Stimulated activated naive CD8-positive, alpha-beta T cell treated with anti-CD3 and anti-CD28 coated beads, Interleukin-15, amount 100 ng/mL, for 72 hours (primary cell): ENCODE measurements at regions not wholly inside any gene's neighbourhood (a gene's known extent, or its start where the extent isn't known, plus 50 kb on each side); places are given as distances from the start of the nearest gene placed in this dataset.

ENCODE experiments used
- ATAC-seq: fragments of 150-1000 bp; cut with Tn5 transposase; 2 replicates; pipeline ENCODE4 v1.10.0; 2021; ENCODE audit warnings: mild to moderate bottlenecking, moderate library complexity
- DNase-seq, 2 donors: peaks; one replicate each; pipeline ENCODE4 v3.0.0; 2021 to 2022
- H3K27ac Mint-ChIP-seq, 2 donors: one replicate each; pipeline ENCODE4 v1.8.0; 2022; ENCODE audit warnings: mild to moderate bottlenecking in 2 of 2, mixed read lengths in 2 of 2, moderate library complexity in 2 of 2
- H3K27me3 Mint-ChIP-seq: one replicate; pipeline ENCODE4 v1.8.0; 2022; ENCODE audit warnings: mixed read lengths
- H3K4me1 Mint-ChIP-seq: one replicate; pipeline ENCODE4 v1.8.0; 2022; ENCODE audit warnings: mild to moderate bottlenecking, mixed read lengths
- H3K4me3 Mint-ChIP-seq, 2 donors: one replicate each; pipeline ENCODE4 v1.8.0; 2022; ENCODE audit warnings: mild to moderate bottlenecking in 2 of 2, mixed read lengths in 2 of 2, moderate library complexity in 1 of 2
- H3K9me3 Mint-ChIP-seq, 2 donors: one replicate each; pipeline ENCODE4 v1.8.0; 2022; ENCODE audit warnings: mixed read lengths in 2 of 2

DNA sequence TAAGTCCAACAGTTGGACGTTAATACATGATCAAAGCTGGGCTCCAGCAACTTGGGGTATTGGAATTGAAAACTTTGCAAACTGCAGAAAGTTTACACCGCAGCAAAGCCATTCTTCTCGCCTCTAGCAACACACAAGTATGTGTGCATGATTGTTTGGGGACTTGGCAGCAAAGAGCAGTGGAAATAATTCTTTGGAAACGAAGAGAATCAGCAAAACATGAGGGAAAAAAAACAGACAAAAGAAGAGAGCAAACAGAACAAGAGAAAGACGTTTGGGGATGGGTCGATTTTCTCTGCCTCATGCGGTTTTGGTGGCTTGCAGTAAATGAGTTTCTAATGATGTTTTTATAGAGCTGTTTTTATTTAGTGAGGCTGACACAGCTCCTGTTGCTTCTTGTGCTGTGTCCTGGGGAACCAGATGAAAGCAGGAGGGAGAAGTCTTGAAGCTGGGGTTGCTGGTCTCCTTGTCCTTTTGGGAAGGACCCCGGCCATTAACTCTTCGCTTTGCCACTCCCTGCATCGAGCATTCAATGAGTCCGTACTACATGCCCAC is 502.9 kb downstream of the GRIN2A start:
- DNase-seq (no peak), ATAC-seq (no peak)
- Mint-ChIP-seq H3K27me3 (peaks cover 13% of the 10 kb centered on the region), H3K27ac (no peak overlapping the region), H3K9me3 (peaks cover 8 to 19% of the 10 kb centered on the region in 2 donors), H3K4me1 (no peaks in the 10 kb centered on the region), H3K4me3 (no peak overlapping the region)

DNA sequence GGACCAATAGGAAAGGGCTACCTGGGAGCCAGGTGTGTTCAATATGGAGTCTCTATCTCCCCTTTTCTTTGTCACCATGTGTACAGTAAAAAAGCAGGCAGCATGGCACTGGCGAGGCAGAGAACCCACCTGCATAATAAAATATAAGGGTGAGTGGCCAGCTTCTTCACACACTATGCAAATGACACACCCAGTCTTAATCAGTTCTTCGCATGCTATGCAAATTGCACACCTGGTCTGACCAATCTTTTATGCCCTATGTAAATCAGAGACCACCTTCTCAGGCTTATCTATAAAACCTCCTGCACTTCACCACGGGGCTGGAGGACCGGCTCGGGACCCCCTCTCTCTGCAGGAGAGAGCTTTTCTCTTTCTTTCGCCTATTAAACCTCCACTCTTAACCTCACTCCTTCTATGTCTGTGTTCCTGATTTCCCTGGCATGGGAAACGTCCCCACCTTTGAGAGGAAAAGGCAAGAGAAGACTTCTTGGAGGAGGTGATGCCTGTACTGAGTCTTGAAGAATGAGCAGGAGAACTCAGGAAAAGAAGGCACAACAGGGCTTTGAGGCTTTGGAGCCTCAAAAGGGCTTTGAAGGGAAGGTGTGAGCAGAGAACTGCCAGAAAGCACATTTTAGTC is 502.1 kb downstream of the GRIN2A start:
- H3K4me3 Mint-ChIP-seq = no peak overlapping the region
- H3K9me3 Mint-ChIP-seq = peaks cover 8 to 19% of the 10 kb centered on the region in 2 donors
- H3K27me3 Mint-ChIP-seq = peaks cover 11% of the 10 kb centered on the region
- no peaks in the 10 kb centered on the region for H3K4me1 Mint-ChIP-seq
- ATAC-seq (no peak), DNase-seq (no peak)
- no peak overlapping the region for H3K27ac Mint-ChIP-seq

DNA sequence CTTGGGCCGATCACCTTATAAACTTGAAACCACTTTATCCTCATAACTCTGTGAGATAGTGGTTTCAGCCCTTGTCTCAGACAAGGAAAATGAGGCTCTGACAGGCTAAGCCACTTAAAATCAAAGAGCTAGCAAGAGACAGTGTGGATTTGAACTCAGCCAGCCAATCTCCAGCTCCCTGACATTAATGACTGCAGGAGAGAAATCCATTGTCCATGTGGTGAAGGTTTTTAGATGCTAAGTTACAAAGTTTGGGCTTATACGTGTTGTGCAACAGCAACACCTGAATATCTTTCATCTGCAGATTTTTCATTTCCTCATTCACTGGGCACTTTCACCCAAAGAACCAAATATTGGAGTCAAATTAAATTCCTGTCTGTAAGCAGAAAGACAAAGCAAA is 501.3 kb downstream of the GRIN2A start:
- no peak for DNase-seq
- no peak for ATAC-seq
- Mint-ChIP-seq H3K27me3 (peaks cover 5% of the 10 kb centered on the region), H3K27ac (no peak overlapping the region), H3K9me3 (peaks cover 8 to 19% of the 10 kb centered on the region in 2 donors), H3K4me1 (no peaks in the 10 kb centered on the region), H3K4me3 (no peak overlapping the region)

DNA sequence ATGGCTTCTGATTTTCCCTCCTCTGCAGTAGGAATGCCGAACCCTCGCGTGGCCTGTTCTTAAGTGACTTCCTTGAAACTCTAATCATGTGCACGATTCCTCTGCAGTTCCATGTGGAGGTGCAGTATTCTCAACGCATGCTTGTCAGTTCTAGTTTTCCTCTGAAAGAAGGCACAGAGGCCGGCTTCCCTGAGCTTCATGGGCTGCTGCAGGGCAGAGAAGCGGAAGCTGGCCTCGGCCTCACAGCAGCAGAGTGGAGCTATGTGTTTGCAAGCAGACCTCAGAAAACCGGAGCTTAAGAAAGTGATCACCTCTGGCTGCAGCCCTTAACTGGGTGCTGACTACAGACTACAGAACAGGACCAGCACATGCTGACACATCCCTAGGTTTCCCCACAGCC is 500.7 kb downstream of the GRIN2A start:
- Mint-ChIP-seq H3K27me3 (no peaks in the 10 kb centered on the region), H3K27ac (no peak overlapping the region), H3K4me1 (no peaks in the 10 kb centered on the region), H3K4me3 (no peak overlapping the region), H3K9me3 (peaks cover 8 to 14% of the 10 kb centered on the region in 2 donors)
- ATAC-seq (no peak), DNase-seq (no peak)

DNA sequence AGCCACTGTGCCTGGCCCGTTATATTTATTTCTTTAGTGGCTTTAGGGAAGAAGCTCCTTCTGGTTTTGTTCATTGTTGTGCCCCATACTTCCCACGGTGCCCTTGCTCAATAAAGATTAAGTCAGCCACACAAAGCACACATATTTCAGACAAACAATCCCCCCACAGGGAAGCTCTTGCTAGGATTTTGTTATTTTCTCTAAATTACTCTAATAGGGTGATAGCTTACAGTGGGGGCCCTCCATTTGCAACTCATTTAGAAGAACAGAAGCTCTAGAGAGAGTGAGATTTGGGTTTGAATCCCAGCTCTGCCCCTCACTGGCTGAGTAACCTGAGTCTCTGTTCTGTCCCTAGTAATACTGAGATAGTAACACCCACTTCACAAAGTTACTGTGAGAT is 499.9 kb downstream of the GRIN2A start:
- peaks cover 8 to 16% of the 10 kb centered on the region in 2 donors for H3K9me3 Mint-ChIP-seq
- ATAC-seq = no peak
- H3K27me3 Mint-ChIP-seq = no peaks in the 10 kb centered on the region
- no peaks in the 10 kb centered on the region for H3K4me1 Mint-ChIP-seq
- no peak overlapping the region for H3K27ac Mint-ChIP-seq
- no peak overlapping the region for H3K4me3 Mint-ChIP-seq
- no peak for DNase-seq

DNA sequence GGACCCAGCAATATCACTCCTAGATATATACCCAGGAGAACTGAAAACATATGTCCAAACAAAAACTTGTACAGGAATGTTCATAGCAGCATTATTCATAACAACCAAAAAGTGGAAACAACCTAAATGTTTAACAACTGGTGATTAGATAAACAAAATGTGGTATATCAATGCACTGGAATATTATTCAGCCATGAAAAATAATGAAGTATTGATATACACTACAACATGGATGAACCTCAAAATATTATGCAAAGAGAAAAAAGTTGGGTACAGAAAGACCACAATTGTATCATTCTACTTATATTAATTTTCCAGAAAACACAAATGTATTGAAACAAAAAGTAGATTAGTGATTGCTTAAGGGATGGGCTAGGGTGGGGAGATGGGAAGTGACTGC is 498.6 kb downstream of the GRIN2A start:
- Mint-ChIP-seq H3K4me1 (no peaks in the 10 kb centered on the region), H3K9me3 (peaks cover 8 to 26% of the 10 kb centered on the region in 2 donors), H3K27ac (no peak overlapping the region), H3K27me3 (no peaks in the 10 kb centered on the region), H3K4me3 (no peak overlapping the region)
- DNase-seq (no peak), ATAC-seq (no peak)

DNA sequence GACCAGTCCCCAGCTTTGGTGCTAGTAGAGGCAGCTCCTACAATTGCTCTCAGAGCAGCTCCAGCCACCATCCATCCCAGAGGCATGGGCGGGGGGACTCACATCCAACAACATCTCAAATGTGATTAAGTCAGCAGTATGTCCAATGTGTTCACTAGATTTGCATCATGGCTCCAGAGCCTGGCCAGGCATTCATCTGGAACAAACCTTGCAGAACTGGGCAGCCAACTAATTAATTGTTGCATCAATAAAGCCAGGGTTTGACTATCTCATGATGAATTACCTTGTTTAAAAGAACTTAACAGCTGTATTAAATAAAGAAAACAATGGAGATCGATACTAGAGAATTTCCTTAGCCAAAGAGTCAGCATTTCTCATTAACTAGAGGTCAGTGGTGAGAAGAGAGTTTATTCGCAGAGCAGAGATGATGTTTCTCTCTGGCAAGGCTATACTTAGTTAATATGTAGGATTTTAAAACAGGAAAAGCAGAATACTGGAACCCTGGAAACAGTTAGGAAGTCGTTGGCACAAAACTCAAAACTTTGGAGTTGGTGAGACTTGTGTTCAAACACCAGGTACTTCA is 494.4 kb downstream of the GRIN2A start:
- Mint-ChIP-seq H3K4me3 (no peak overlapping the region), H3K27ac (no peak overlapping the region), H3K27me3 (no peaks in the 10 kb centered on the region), H3K9me3 (peaks cover 6 to 22% of the 10 kb centered on the region in 2 donors), H3K4me1 (no peaks in the 10 kb centered on the region)
- no peak for ATAC-seq
- no peak for DNase-seq

DNA sequence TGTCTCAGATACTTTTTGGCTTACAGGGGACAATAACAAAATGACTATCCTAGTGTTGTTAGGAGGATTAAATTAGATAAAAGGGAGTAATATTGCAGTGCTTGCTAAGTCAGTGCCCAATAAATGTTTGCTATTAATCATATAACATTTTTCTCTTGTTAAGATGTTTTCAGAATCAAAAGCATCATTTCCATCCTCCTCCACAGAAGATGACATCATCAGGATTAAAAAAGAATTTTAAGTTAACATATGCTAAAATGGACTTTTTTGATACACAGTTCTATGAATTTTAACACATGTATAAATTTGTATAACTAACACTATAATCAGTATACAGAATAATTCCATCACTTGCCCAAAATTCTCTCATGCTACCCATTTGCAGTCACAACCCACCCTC is 492.6 kb downstream of the GRIN2A start:
- Mint-ChIP-seq H3K27me3 (no peaks in the 10 kb centered on the region), H3K9me3 (peaks cover 2 to 13% of the 10 kb centered on the region in 2 donors), H3K4me1 (no peaks in the 10 kb centered on the region), H3K4me3 (no peak overlapping the region), H3K27ac (no peak overlapping the region)
- DNase-seq (no peak), ATAC-seq (no peak)

DNA sequence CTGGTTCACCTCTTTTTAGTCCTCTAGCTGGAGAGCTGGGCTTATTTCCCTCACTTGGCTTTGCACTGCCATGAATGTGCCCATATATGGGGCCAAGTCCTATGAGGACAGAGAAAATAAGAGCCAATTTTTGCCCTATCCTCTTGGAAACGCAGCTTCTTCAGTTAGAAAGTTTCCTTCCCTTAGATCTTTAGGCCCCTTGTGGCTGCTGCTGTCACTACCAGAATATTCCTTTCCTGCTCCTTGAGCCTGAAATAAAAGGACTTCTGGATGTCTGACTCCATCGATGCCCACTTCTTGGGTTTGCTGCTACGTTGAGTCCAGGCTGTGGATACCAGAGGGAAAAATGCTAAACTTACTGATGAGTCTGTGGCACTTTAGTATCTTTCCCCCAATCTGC is 487.1 kb downstream of the GRIN2A start:
- Mint-ChIP-seq H3K27me3 (no peaks in the 10 kb centered on the region), H3K4me1 (no peaks in the 10 kb centered on the region), H3K4me3 (no peak overlapping the region), H3K27ac (no peak overlapping the region), H3K9me3 (peaks cover 0 to 5% of the 10 kb centered on the region in 2 donors)
- ATAC-seq (no peak), DNase-seq (no peak)
